Endothelial cell of umbilical vein (primary cell): ENCODE measurements at regions not wholly inside any gene's neighbourhood (a gene's known extent, or its start where the extent isn't known, plus 50 kb on each side); places are given as distances from the start of the nearest gene placed in this dataset.

Source experiments
- BruUV-seq: library from RNA; stranded (reverse); fragments of 400-500 nt; replicated peaks from 2 replicates; lab custom pipeline; 2021; lab: Mats Ljungman, UMichigan
- CTCF ChIA-PET: fragments of 300-600, 350-600 bp; sonication (Branson Sonifier 250); formaldehyde crosslinking; loops from one replicate; lab custom pipeline; 2021; ENCODE audit warnings: antibody characterized with exemption, inconsistent platforms; lab: Charles Lee
- POLR2A ChIA-PET: fragments of 300-600, 350-600 bp; sonication (Branson Sonifier 250); formaldehyde crosslinking; loops from one replicate; lab custom pipeline; 2021; ENCODE audit warnings: antibody characterized with exemption, inconsistent platforms; lab: Charles Lee
- DNase-seq: peaks from one replicate; pipeline ENCODE4 v3.0.0-alpha.2; 2011; ENCODE audit warnings: low read depth, low spot score
- FAIRE-seq: peaks from 2 replicates; lab custom pipeline; 2011; peaks lifted over from hg19 to GRCh38; lab: Jason Lieb, UNC
- H2AFZ ChIP-seq: 2 replicates; pipeline ENCODE4 v1.6.0; 2012; ENCODE audit warnings: low read depth, low read length, control low read depth, inconsistent platforms
- H3K27ac ChIP-seq: 2 replicates; pipeline ENCODE4 v1.5.1; 2011; ENCODE audit warnings: low read depth, mild to moderate bottlenecking, control low read depth, low read length, moderate library complexity; ENCODE audit not compliant: insufficient read depth
- H3K27me3 ChIP-seq, 2 experiments: 2 replicates each; pipeline versions ENCODE4 v1.6.0 to v1.6.1; 2011; ENCODE audit warnings: low read length in 2 of 2, mixed read lengths in 1 of 2; ENCODE audit not compliant: control insufficient read depth in 2 of 2, insufficient read depth in 2 of 2
- H3K36me3 ChIP-seq, 2 experiments: 2 replicates in 1 of 2; 3 replicates in 1 of 2; pipeline ENCODE4 v1.5.1; 2011; ENCODE audit warnings: low read length in 2 of 2, mild to moderate bottlenecking in 1 of 2, moderate library complexity in 1 of 2; ENCODE audit not compliant: control insufficient read depth in 2 of 2, insufficient read depth in 2 of 2; ENCODE audit errors: extremely low read depth in 1 of 2
- H3K4me1 ChIP-seq: 3 replicates; pipeline ENCODE4 v1.5.1; 2011; ENCODE audit warnings: mild to moderate bottlenecking, low read length; ENCODE audit not compliant: control insufficient read depth, insufficient read depth; ENCODE audit errors: extremely low read depth
- H3K4me2 ChIP-seq: 2 replicates; pipeline ENCODE4 v1.6.1; 2011; ENCODE audit warnings: low read length, control low read depth, mixed read lengths; ENCODE audit not compliant: insufficient read depth
- H3K4me3 ChIP-seq, 3 experiments: fragments of 200-600 bp in 1 of 3; sonication (generic), shearing (Covaris generic) in 1 of 3; replicated peaks in 1 of 3; 2 replicates each; pipeline ENCODE4 v1.5.1; 2011 to 2016; ENCODE audit warnings: control low read depth in 3 of 3, low read length in 3 of 3, mild to moderate bottlenecking in 2 of 3, inconsistent platforms in 1 of 3, low read depth in 1 of 3, moderate library complexity in 1 of 3; ENCODE audit not compliant: insufficient read depth in 1 of 3
- H3K79me2 ChIP-seq: 2 replicates; pipeline ENCODE4 v1.6.0; 2012; ENCODE audit warnings: low read length, inconsistent platforms; ENCODE audit not compliant: control insufficient read depth, insufficient read depth
- H3K9ac ChIP-seq: replicated peaks from 2 replicates; pipeline ENCODE3; 2011; ENCODE audit warnings: low read length, control low read depth; ENCODE audit not compliant: insufficient read depth; ENCODE audit errors: extremely low read depth
- H3K9me1 ChIP-seq: replicated peaks from 3 replicates; pipeline ENCODE4 v1.6.0; 2011; ENCODE audit warnings: mild to moderate bottlenecking, low read length; ENCODE audit not compliant: control insufficient read depth, insufficient read depth; ENCODE audit errors: extremely low read depth
- H3K9me3 ChIP-seq: replicated peaks from 2 replicates; pipeline ENCODE4 v1.5.1; 2012; ENCODE audit warnings: low read length, inconsistent platforms; ENCODE audit not compliant: control insufficient read depth, insufficient read depth
- H4K20me1 ChIP-seq: replicated peaks from 2 replicates; pipeline ENCODE3; 2011; ENCODE audit warnings: mild to moderate bottlenecking, low read length; ENCODE audit not compliant: control insufficient read depth, insufficient read depth; ENCODE audit errors: extremely low read depth
- CTCF ChIP-seq, 2 donors: IDR thresholded peaks; 1 replicate in 1 of 2; 2 replicates in 1 of 2; pipeline ENCODE4 v1.5.1; 2011; ENCODE audit warnings: low read length in 2 of 2, mild to moderate bottlenecking in 2 of 2, moderate library complexity in 2 of 2, control low read depth in 1 of 2, inconsistent platforms in 1 of 2, low read depth in 1 of 2; ENCODE audit not compliant: insufficient read depth in 1 of 2; ENCODE audit errors: extremely low read depth in 1 of 2
- EZH2 ChIP-seq: IDR thresholded peaks from 2 replicates; pipeline ENCODE4 v1.6.1; 2012; ENCODE audit warnings: borderline replicate concordance, low read depth, mild to moderate bottlenecking, moderate library complexity, low read length, inconsistent platforms; ENCODE audit not compliant: severe bottlenecking
- FOS ChIP-seq: IDR thresholded peaks from 2 replicates; pipeline ENCODE4 v1.6.1; 2011; ENCODE audit warnings: mild to moderate bottlenecking, low read length, moderate library complexity, borderline replicate concordance; ENCODE audit not compliant: insufficient read depth
- GATA2 ChIP-seq: IDR thresholded peaks from 2 replicates; pipeline ENCODE4 v1.7.0; 2011; ENCODE audit warnings: low read depth, mild to moderate bottlenecking, moderate library complexity, mixed read lengths, low read length; ENCODE audit not compliant: insufficient read length, insufficient read depth
- JUN ChIP-seq: IDR thresholded peaks from 2 replicates; pipeline ENCODE4 v1.6.1; 2011; ENCODE audit warnings: borderline replicate concordance, low read depth; ENCODE audit not compliant: insufficient read length, insufficient read depth
- MAX ChIP-seq: IDR thresholded peaks from 2 replicates; pipeline ENCODE4 v1.6.1; 2011; ENCODE audit not compliant: insufficient read depth, insufficient read length
- MYC ChIP-seq: IDR thresholded peaks from one replicate; pipeline ENCODE4 v1.6.1; 2011; ENCODE audit warnings: mild to moderate bottlenecking, low read depth, low read length
- POLR2A ChIP-seq: IDR thresholded peaks from 2 replicates; pipeline ENCODE4 v1.6.1; 2012; ENCODE audit warnings: low read depth, mild to moderate bottlenecking, control low read depth, low read length
- POLR2AphosphoS5 ChIP-seq: IDR thresholded peaks from 2 replicates; pipeline ENCODE4 v1.6.1; 2012; ENCODE audit warnings: low read depth, mild to moderate bottlenecking, control low read depth, low read length, moderate library complexity; ENCODE audit not compliant: insufficient read depth
- dilution Hi-C: fragments of 300-500 bp; cut with MboI; formaldehyde crosslinking; loops from one replicate; pipeline ENCODE4 v1.15.0; 2019; ENCODE audit warnings: low sequenced_read_pairs; ENCODE audit not compliant: extremely low pct_ligation_motif_present
- intact Hi-C: fragments of 100-400 bp; cut with micrococcal nuclease; formaldehyde crosslinking; loops from one replicate; pipeline ENCODE4 v1.10.0; 2022

GRCh38 chr13:84297251-84297650, 415.0 kb upstream of the SLITRK1 start:
- POLR2A ChIA-PET = no interaction called here

GRCh38 chr13:84296401-84296800, 414.1 kb upstream of the SLITRK1 start:
- Histone ChIP-seq H3K9me1 (no peaks in the 10 kb centered on the region), H2AFZ (no peak overlapping the region), H3K4me1 (no peaks in the 10 kb centered on the region), H3K27ac (no peak overlapping the region), H3K4me3 (no peak overlapping the region), H4K20me1 (no peaks in the 10 kb centered on the region), H3K27me3 (no peaks in the 10 kb centered on the region), H3K4me2 (no peak overlapping the region), H3K9ac (no peak overlapping the region), H3K36me3 (no peaks in the 10 kb centered on the region), H3K79me2 (no peaks in the 10 kb centered on the region), H3K9me3 (no peaks in the 10 kb centered on the region)
- intact Hi-C loops = no loop called here
- CTCF ChIA-PET = no interaction called here
- no TSS peak for BruUV-seq
- FAIRE-seq (no peak), DNase-seq (no peak)
- dilution Hi-C loops = no loop called here
- POLR2A ChIA-PET = no interaction called here
- TF ChIP-seq GATA2 (no peak), POLR2AphosphoS5 (no peak), CTCF (IDR thresholded peaks at IDR 0.05; ENCODE audit: extremely low read depth in 1 of 2, insufficient read depth in 1 of 2, low read depth in 1 of 2, low read length in 2 of 2) (no peak), EZH2 (no peak), JUN (no peak), FOS (no peak), MAX (no peak), MYC (no peak), POLR2A (no peak)

More at GRCh38 chr13:84297251-84297650, 415.0 kb upstream of the SLITRK1 start:
- Histone ChIP-seq H3K27me3 (no peaks in the 10 kb centered on the region), H3K4me3 (no peak overlapping the region), H3K9ac (no peak overlapping the region), H3K4me1 (no peaks in the 10 kb centered on the region), H3K79me2 (no peaks in the 10 kb centered on the region), H3K36me3 (no peaks in the 10 kb centered on the region), H4K20me1 (no peaks in the 10 kb centered on the region), H3K9me1 (no peaks in the 10 kb centered on the region), H3K4me2 (no peak overlapping the region), H3K9me3 (peaks cover 1% of the 10 kb centered on the region), H3K27ac (no peak overlapping the region), H2AFZ (no peak overlapping the region)
- BruUV-seq = no TSS peak
- no peak for TF ChIP-seq FOS
- no peak for TF ChIP-seq POLR2A
- FAIRE-seq (no peak), DNase-seq (no peak)
- intact Hi-C loops = no loop called here
- CTCF ChIA-PET = no interaction called here
- dilution Hi-C loops = no loop called here
